RWPE1 (cell line): ENCODE measurements at regions not wholly inside any gene's neighbourhood (a gene's known extent, or its start where the extent isn't known, plus 50 kb on each side); places are given as distances from the start of the nearest gene placed in this dataset.

Source experiments
- CTCF ChIA-PET: fragments of 350-600 bp; sonication (Branson Sonifier 250); formaldehyde crosslinking; extraction: SDS; loops from one replicate; lab custom pipeline; 2021; lab: Yijun Ruan, JAX
- POLR2A ChIA-PET: fragments of 400-600 bp; formaldehyde crosslinking; extraction: SDS; loops from one replicate; lab custom pipeline; 2020; ENCODE audit warnings: antibody characterized with exemption; ENCODE audit not compliant: low non-redundant PET; lab: Yijun Ruan, JAX
- DNase-seq: peaks from one replicate; pipeline ENCODE4 v3.0.0; 2012; ENCODE audit warnings: low spot score
- H3K27ac ChIP-seq: fragments of 450-650 bp; 2 replicates; pipeline ENCODE4 v1.5.1; 2017
- CTCF ChIP-seq: fragments of 450-650 bp; conservative IDR thresholded peaks from 2 replicates; pipeline ENCODE4 v1.5.1; 2017; ENCODE audit warnings: low read depth, mild to moderate bottlenecking

- DNase-seq: no peak
- TF ChIP-seq CTCF: no peak
- ChIA-PET CTCF (interaction anchor here (0.6 kb wide), 1 partner anchor 20 kb away, joined by 4 read pairs; no protein-coding TSS in a partner anchor), POLR2A (no interaction called here)
- no peak overlapping the region for H3K27ac ChIP-seq
Measured at GRCh38 chr6:165086814-165087213, 222.6 kb downstream of the C6orf118 start.

GRCh38 chr6:165082636-165083035 lies 226.8 kb downstream of the C6orf118 start:
- no peak for DNase-seq
- CTCF ChIA-PET: interaction anchor here (0.6 kb wide), 1 partner anchor 25 kb away, joined by 6 read pairs; no protein-coding TSS in a partner anchor
- TF ChIP-seq CTCF: no peak
- H3K27ac ChIP-seq: no peak overlapping the region
- POLR2A ChIA-PET: no interaction called here

- ChIA-PET CTCF (no interaction called here), POLR2A (no interaction called here)
- H3K27ac ChIP-seq: no peak overlapping the region
Measured at GRCh38 chr6:165081944-165082532, 227.4 kb downstream of the C6orf118 start.

GRCh38 chr6:165077876-165078275 lies 231.5 kb downstream of the C6orf118 start:
- ChIA-PET POLR2A (no interaction called here), CTCF (no interaction called here)
- H3K27ac ChIP-seq: no peak overlapping the region
- TF ChIP-seq CTCF: no peak
- DNase-seq: no peak

More at GRCh38 chr6:165081944-165082532, 227.4 kb downstream of the C6orf118 start:
- no peak for DNase-seq
- no peak for TF ChIP-seq CTCF

GRCh38 chr6:165071906-165072305 lies 237.5 kb downstream of the C6orf118 start:
- ChIA-PET CTCF (no interaction called here), POLR2A (no interaction called here)
- no peak overlapping the region for H3K27ac ChIP-seq
- no peak for DNase-seq
- TF ChIP-seq CTCF: no peak

- ChIA-PET POLR2A (no interaction called here), CTCF (no interaction called here)
- H3K27ac ChIP-seq: no peak overlapping the region
- DNase-seq: no peak
- no peak for TF ChIP-seq CTCF
Measured at GRCh38 chr6:165060720-165061119, 248.7 kb downstream of the C6orf118 start.
